Glutamatergic neuron (in vitro differentiated cells): ENCODE measurements at regions not wholly inside any gene's neighbourhood (a gene's known extent, or its start where the extent isn't known, plus 50 kb on each side); places are given as distances from the start of the nearest gene placed in this dataset.

ENCODE experiments used
- DNase-seq: peaks from one replicate; pipeline ENCODE4 v3.0.0; 2022
- H3K27ac Mint-ChIP-seq: one replicate; pipeline ENCODE4 v1.8.0; 2020; ENCODE audit warnings: mild to moderate bottlenecking, mixed read lengths, inconsistent platforms; ENCODE audit not compliant: unreplicated experiment
- H3K27me3 Mint-ChIP-seq: one replicate; pipeline ENCODE4 v1.8.0; 2020; ENCODE audit warnings: mild to moderate bottlenecking, moderate library complexity, mixed read lengths, inconsistent platforms; ENCODE audit not compliant: unreplicated experiment
- H3K36me3 Mint-ChIP-seq: one replicate; pipeline ENCODE4 v1.8.0; 2020; ENCODE audit warnings: mild to moderate bottlenecking, mixed read lengths, inconsistent platforms; ENCODE audit not compliant: unreplicated experiment
- H3K4me1 Mint-ChIP-seq: one replicate; pipeline ENCODE4 v1.8.0; 2020; ENCODE audit warnings: mild to moderate bottlenecking, low read depth, mixed read lengths, inconsistent platforms; ENCODE audit not compliant: unreplicated experiment
- H3K4me3 Mint-ChIP-seq: one replicate; pipeline ENCODE4 v1.8.0; 2020; ENCODE audit warnings: mild to moderate bottlenecking, mixed read lengths, inconsistent platforms; ENCODE audit not compliant: unreplicated experiment
- H3K9me3 Mint-ChIP-seq: one replicate; pipeline ENCODE4 v1.8.0; 2020; ENCODE audit warnings: mild to moderate bottlenecking, moderate library complexity, mixed read lengths, inconsistent platforms; ENCODE audit not compliant: unreplicated experiment
- CTCF ChIP-seq: fragments of 200-600 bp; sonication (generic); IDR thresholded peaks from one replicate; pipeline ENCODE4 v1.5.0; 2021; ENCODE audit not compliant: partially characterized antibody, unreplicated experiment

- Mint-ChIP-seq H3K4me3 (no peak overlapping the region), H3K27me3 (peaks cover 8% of the 10 kb centered on the region), H3K27ac (no peak overlapping the region), H3K9me3 (peaks cover 20% of the 10 kb centered on the region), H3K36me3 (no peaks in the 10 kb centered on the region), H3K4me1 (peaks cover 58% of the 10 kb centered on the region)
- no peak for DNase-seq
- TF ChIP-seq CTCF, result no peak
These were observed 242.9 kb downstream of the HAUS1 start for GRCh38 chr18:46346896-46347630.

- Mint-ChIP-seq H3K4me3 (no peak overlapping the region), H3K27ac (peak overlapping the region; percentile 22), H3K4me1 (peaks cover 42% of the 10 kb centered on the region), H3K36me3 (peaks cover 2% of the 10 kb centered on the region), H3K27me3 (peaks cover 9% of the 10 kb centered on the region), H3K9me3 (peaks cover 22% of the 10 kb centered on the region)
- no peak for DNase-seq
- no peak for TF ChIP-seq CTCF
These were observed 246.5 kb downstream of the HAUS1 start for GRCh38 chr18:46350598-46351159.

GRCh38 chr18:46352520-46353250, 248.5 kb downstream of the HAUS1 start:
- no peak for TF ChIP-seq CTCF
- Mint-ChIP-seq H3K9me3 (peaks cover 19% of the 10 kb centered on the region), H3K4me1 (peaks cover 31% of the 10 kb centered on the region), H3K36me3 (peaks cover 5% of the 10 kb centered on the region), H3K4me3 (no peak overlapping the region), H3K27me3 (peaks cover 9% of the 10 kb centered on the region), H3K27ac (no peak overlapping the region)
- no peak for DNase-seq

GRCh38 chr18:46353460-46353859, 249.3 kb downstream of the HAUS1 start:
- Mint-ChIP-seq H3K27me3 (peaks cover 5% of the 10 kb centered on the region), H3K36me3 (peaks cover 9% of the 10 kb centered on the region), H3K9me3 (peaks cover 21% of the 10 kb centered on the region), H3K4me3 (no peak overlapping the region), H3K27ac (no peak overlapping the region), H3K4me1 (peaks cover 27% of the 10 kb centered on the region)
- no peak for TF ChIP-seq CTCF
- no peak for DNase-seq
